OCI-LY3 (cell line): ENCODE measurements at regions not wholly inside any gene's neighbourhood (a gene's known extent, or its start where the extent isn't known, plus 50 kb on each side); places are given as distances from the start of the nearest gene placed in this dataset.

ENCODE experiments used
- EZH2phosphoT487 ChIP-seq: fragments of 200-600 bp; shearing (Covaris generic); IDR thresholded peaks from 2 replicates; pipeline ENCODE4 v1.6.1; 2018; ENCODE audit warnings: antibody characterized with exemption, mixed run types, low read depth
- TF ChIP-seq, protein P1 (sequence below): fragments of 200-600, 300-600 bp; sonication (generic); IDR thresholded peaks from 2 replicates; pipeline ENCODE4 v1.5.1; 2014; ENCODE audit warnings: antibody characterized with exemption, low read length, low read depth

DNA sequence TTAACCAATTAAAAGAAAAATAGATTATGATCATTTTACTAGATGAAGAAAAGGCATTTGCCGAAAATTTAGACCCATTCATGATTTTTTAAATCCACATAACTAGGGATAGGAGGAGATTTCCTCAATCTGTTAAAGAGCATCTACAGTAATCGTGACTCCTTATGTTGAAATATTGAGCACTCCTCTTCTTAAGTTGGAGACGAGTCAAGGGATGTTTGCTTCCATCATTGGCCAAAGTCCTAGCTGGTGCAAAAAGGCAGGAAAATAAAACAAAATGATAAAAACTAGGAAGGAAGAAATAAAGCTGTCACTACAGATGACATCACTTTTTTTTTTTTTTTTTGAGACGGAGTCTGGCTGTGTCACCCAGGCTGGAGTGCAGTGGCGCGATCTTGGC is 245.6 kb upstream of the KAZN start:
- TF ChIP-seq, protein P1, sequence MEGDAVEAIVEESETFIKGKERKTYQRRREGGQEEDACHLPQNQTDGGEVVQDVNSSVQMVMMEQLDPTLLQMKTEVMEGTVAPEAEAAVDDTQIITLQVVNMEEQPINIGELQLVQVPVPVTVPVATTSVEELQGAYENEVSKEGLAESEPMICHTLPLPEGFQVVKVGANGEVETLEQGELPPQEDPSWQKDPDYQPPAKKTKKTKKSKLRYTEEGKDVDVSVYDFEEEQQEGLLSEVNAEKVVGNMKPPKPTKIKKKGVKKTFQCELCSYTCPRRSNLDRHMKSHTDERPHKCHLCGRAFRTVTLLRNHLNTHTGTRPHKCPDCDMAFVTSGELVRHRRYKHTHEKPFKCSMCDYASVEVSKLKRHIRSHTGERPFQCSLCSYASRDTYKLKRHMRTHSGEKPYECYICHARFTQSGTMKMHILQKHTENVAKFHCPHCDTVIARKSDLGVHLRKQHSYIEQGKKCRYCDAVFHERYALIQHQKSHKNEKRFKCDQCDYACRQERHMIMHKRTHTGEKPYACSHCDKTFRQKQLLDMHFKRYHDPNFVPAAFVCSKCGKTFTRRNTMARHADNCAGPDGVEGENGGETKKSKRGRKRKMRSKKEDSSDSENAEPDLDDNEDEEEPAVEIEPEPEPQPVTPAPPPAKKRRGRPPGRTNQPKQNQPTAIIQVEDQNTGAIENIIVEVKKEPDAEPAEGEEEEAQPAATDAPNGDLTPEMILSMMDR = no peak
- no peak for TF ChIP-seq EZH2phosphoT487
